AG04450 (cell line): ENCODE measurements at regions not wholly inside any gene's neighbourhood (a gene's known extent, or its start where the extent isn't known, plus 50 kb on each side); places are given as distances from the start of the nearest gene placed in this dataset.

Experiments
- CTCF ChIA-PET: fragments of 300-600, 350-600 bp; formaldehyde crosslinking; extraction: SDS; loops from one replicate; lab custom pipeline; 2022; ENCODE audit warnings: antibody characterized with exemption, inconsistent platforms; lab: Charles Lee
- POLR2A ChIA-PET: fragments of 350-600 bp; formaldehyde crosslinking; extraction: SDS; loops from one replicate; lab custom pipeline; 2021; ENCODE audit warnings: antibody characterized with exemption, inconsistent platforms; lab: Yijun Ruan, JAX
- DNase-seq: peaks from one replicate; pipeline ENCODE4 v3.0.0-alpha.2; 2011; ENCODE audit warnings: low read depth, low spot score
- H3K27ac ChIP-seq: one replicate; pipeline ENCODE4 v1.5.1; 2012; ENCODE audit warnings: low read depth, low read length, control low read depth
- H3K27me3 ChIP-seq: one replicate; pipeline ENCODE4 v1.6.0; 2012; ENCODE audit warnings: low read length; ENCODE audit not compliant: control insufficient read depth, insufficient read depth
- H3K4me3 ChIP-seq: 2 replicates; pipeline ENCODE4 v1.5.1; 2011; ENCODE audit warnings: mild to moderate bottlenecking, low read depth, low read length, control low read depth
- H3K9me3 ChIP-seq: 2 replicates; pipeline ENCODE4 v1.5.1; 2012; ENCODE audit warnings: low read length; ENCODE audit not compliant: control insufficient read depth, insufficient read depth
- CTCF ChIP-seq: IDR thresholded peaks from 2 replicates; pipeline ENCODE4 v1.5.1; 2011; ENCODE audit warnings: low read depth, low read length, control low read depth, inconsistent platforms

- no peak for TF ChIP-seq CTCF
- ChIA-PET CTCF (no interaction called here), POLR2A (no interaction called here)
- no peak for DNase-seq
- no peaks in the 10 kb centered on the region; the same call in 1 of the 2 replicates for H3K9me3 ChIP-seq
- no peaks in the 10 kb centered on the region for H3K27me3 ChIP-seq
- no peak overlapping the region for H3K4me3 ChIP-seq
- H3K27ac ChIP-seq = no peak overlapping the region
Observed at GRCh38 chr7:67502929-67503328, 506.3 kb downstream of the TYW1 start.

GRCh38 chr7:67505449-67505848 is 508.8 kb downstream of the TYW1 start:
- TF ChIP-seq CTCF = no peak
- no peak for DNase-seq
- ChIA-PET POLR2A (no interaction called here), CTCF (no interaction called here)
- Histone ChIP-seq H3K27ac (no peak overlapping the region), H3K4me3 (no peak overlapping the region), H3K27me3 (no peaks in the 10 kb centered on the region), H3K9me3 (no peaks in the 10 kb centered on the region; the same call in 1 of the 2 replicates)

GRCh38 chr7:67512481-67512880 is 515.8 kb downstream of the TYW1 start:
- no peak for DNase-seq
- CTCF ChIA-PET = no interaction called here
- H3K27ac ChIP-seq = no peak overlapping the region
- H3K9me3 ChIP-seq = peaks cover 9% of the 10 kb centered on the region
- TF ChIP-seq CTCF = no peak
- POLR2A ChIA-PET = no interaction called here
- no peaks in the 10 kb centered on the region for H3K27me3 ChIP-seq
- H3K4me3 ChIP-seq = no peak overlapping the region

GRCh38 chr7:67518580-67518979 is 521.9 kb downstream of the TYW1 start:
- TF ChIP-seq CTCF = no peak
- Histone ChIP-seq H3K9me3 (peaks cover 11% of the 10 kb centered on the region), H3K27ac (no peak overlapping the region), H3K4me3 (no peak overlapping the region), H3K27me3 (no peaks in the 10 kb centered on the region)
- ChIA-PET POLR2A (no interaction called here), CTCF (no interaction called here)
- no peak for DNase-seq

- POLR2A ChIA-PET = no interaction called here
- no peak for TF ChIP-seq CTCF
- no peak overlapping the region for H3K4me3 ChIP-seq
- CTCF ChIA-PET = no interaction called here
- H3K27ac ChIP-seq = no peak overlapping the region
- no peak for DNase-seq
- no peaks in the 10 kb centered on the region for H3K27me3 ChIP-seq
- H3K9me3 ChIP-seq = peaks cover 11% of the 10 kb centered on the region
Observed at GRCh38 chr7:67519171-67519570, 522.5 kb downstream of the TYW1 start.
